CD4-positive, alpha-beta T cell treated with Interleukin-15 for 4 hours (primary cell): ENCODE measurements at regions not wholly inside any gene's neighbourhood (a gene's known extent, or its start where the extent isn't known, plus 50 kb on each side); places are given as distances from the start of the nearest gene placed in this dataset.

Source experiments
- DNase-seq: peaks from one replicate; pipeline ENCODE4 v3.0.0-alpha.2; 2020; ENCODE audit warnings: low spot score

GRCh38 chr3:193850084-193850619 lies 257.1 kb downstream of the OPA1 start:
- DNase-seq = no peak

GRCh38 chr3:193851428-193851847 lies 258.4 kb downstream of the OPA1 start:
- DNase-seq = no peak

GRCh38 chr3:193851941-193852674 lies 259.1 kb downstream of the OPA1 start:
- DNase-seq = no peak

- DNase-seq = no peak
Observed at GRCh38 chr3:193852901-193853300, 259.9 kb downstream of the OPA1 start.

GRCh38 chr3:193853511-193854219 lies 260.7 kb downstream of the OPA1 start:
- DNase-seq = no peak

GRCh38 chr3:193857996-193858395 lies 265.0 kb downstream of the OPA1 start:
- no peak for DNase-seq

GRCh38 chr3:193859195-193859594 lies 266.2 kb downstream of the OPA1 start:
- DNase-seq = no peak

- DNase-seq = no peak
Observed at GRCh38 chr3:193861012-193861411, 268.0 kb downstream of the OPA1 start.

- no peak for DNase-seq
Observed at GRCh38 chr3:193862843-193863242, 269.8 kb downstream of the OPA1 start.

- DNase-seq = no peak
Observed at GRCh38 chr3:193863657-193864357, 270.8 kb downstream of the OPA1 start.

GRCh38 chr3:193865339-193865738 lies 270.6 kb upstream of the HES1 start:
- no peak for DNase-seq

- no peak for DNase-seq
Observed at GRCh38 chr3:193865896-193866480, 270.0 kb upstream of the HES1 start.

- DNase-seq = no peak
Observed at GRCh38 chr3:193868590-193868989, 267.4 kb upstream of the HES1 start.

- DNase-seq = no peak
Observed at GRCh38 chr3:193869221-193870201, 266.4 kb upstream of the HES1 start.

GRCh38 chr3:193870376-193871219 lies 265.4 kb upstream of the HES1 start:
- DNase-seq = no peak

- no peak for DNase-seq
Observed at GRCh38 chr3:193871220-193871485, 264.8 kb upstream of the HES1 start.

- no peak for DNase-seq
Observed at GRCh38 chr3:193872265-193872753, 263.6 kb upstream of the HES1 start.

- DNase-seq = no peak
Observed at GRCh38 chr3:193873426-193874201, 262.3 kb upstream of the HES1 start.

GRCh38 chr3:193874512-193874911 lies 261.4 kb upstream of the HES1 start:
- DNase-seq = no peak
